K562 (cell line): ENCODE measurements at regions not wholly inside any gene's neighbourhood (a gene's known extent, or its start where the extent isn't known, plus 50 kb on each side); places are given as distances from the start of the nearest gene placed in this dataset.
A peak's percentile ranks its signal among the peaks of the same experiment; 100 is the strongest.

ENCODE experiments used
- ATAC-seq: fragments of 200-7000 bp; cut with Tn5 transposase; 3 replicates; pipeline ENCODE4 v1.9.1; 2020; ENCODE audit warnings: moderate library complexity
- BruUV-seq: library from RNA; stranded (reverse); fragments of 400-500 nt; replicated peaks from 2 replicates; lab custom pipeline; 2021; lab: Mats Ljungman, UMichigan
- CTCF ChIA-PET: fragments of 300-600 bp; formaldehyde crosslinking; extraction: SDS; loops from one replicate; lab custom pipeline; 2021; ENCODE audit warnings: low intra/inter-chr PET ratio; lab: Yijun Ruan, JAX
- POLR2A ChIA-PET: fragments of 300-600, 350-650 bp; sonication (Branson Sonifier 250); formaldehyde crosslinking; extraction: SDS; loops from one replicate; lab custom pipeline; 2021; ENCODE audit warnings: antibody characterized with exemption, inconsistent platforms; lab: Yijun Ruan, JAX
- DNase-seq, 4 experiments: peaks; one replicate each; pipeline versions ENCODE4 v3.0.0 to v3.0.0-alpha.2; 2011 to 2018; ENCODE audit warnings: low spot score in 3 of 4, mixed read lengths in 3 of 4; ENCODE audit errors: extremely low read depth in 1 of 4
- FAIRE-seq: peaks from 2 replicates; lab custom pipeline; 2011; peaks lifted over from hg19 to GRCh38; lab: Jason Lieb, UNC
- H2AFZ ChIP-seq: 2 replicates; pipeline ENCODE4 v1.6.0; 2011; ENCODE audit warnings: low read depth, low read length, control low read depth, inconsistent platforms
- H3K27ac ChIP-seq: fragments of 200-600 bp; 3 replicates; pipeline ENCODE4 v1.8.0; 2011; ENCODE audit warnings: low read depth, mild to moderate bottlenecking, control low read depth, inconsistent platforms, low read length, moderate library complexity, mixed read lengths; ENCODE audit errors: extremely low read depth
- H3K27me3 ChIP-seq, 2 experiments: fragments of 300-600 bp in 1 of 2; 2 replicates in 1 of 2; 3 replicates in 1 of 2; pipeline versions ENCODE4 v1.6.0 to v1.8.0; 2011; ENCODE audit warnings: inconsistent platforms in 2 of 2, low read length in 2 of 2, mild to moderate bottlenecking in 1 of 2, mixed read lengths in 1 of 2, moderate library complexity in 1 of 2; ENCODE audit not compliant: control insufficient read depth in 2 of 2, insufficient read depth in 2 of 2
- H3K36me3 ChIP-seq: fragments of 300-600 bp; 3 replicates; pipeline ENCODE4 v1.8.0; 2011; ENCODE audit warnings: mild to moderate bottlenecking, low read length, inconsistent platforms; ENCODE audit not compliant: control insufficient read depth, insufficient read depth
- H3K4me1 ChIP-seq, 2 experiments: fragments of 200-600 bp in 1 of 2; replicated peaks in 1 of 2; 2 replicates in 1 of 2; 3 replicates in 1 of 2; pipeline versions ENCODE4 v1.5.1 to v1.8.0; 2011; ENCODE audit warnings: inconsistent platforms in 2 of 2, low read length in 2 of 2, mild to moderate bottlenecking in 1 of 2, mixed read lengths in 1 of 2, moderate library complexity in 1 of 2; ENCODE audit not compliant: control insufficient read depth in 2 of 2, insufficient read depth in 2 of 2
- H3K4me2 ChIP-seq: 2 replicates; pipeline ENCODE4 v1.6.1; 2011; ENCODE audit warnings: low read length, control low read depth, inconsistent platforms, mixed read lengths; ENCODE audit not compliant: insufficient read depth
- H3K4me3 ChIP-seq: fragments of 200-600 bp; sonication (generic), shearing (Covaris generic); 2 replicates; pipeline ENCODE4 v1.5.1; 2016; ENCODE audit warnings: control low read depth, inconsistent platforms
- H3K79me2 ChIP-seq: fragments of 200-600 bp; 3 replicates; pipeline ENCODE4 v1.8.0; 2011; ENCODE audit warnings: low read length, inconsistent platforms; ENCODE audit not compliant: control insufficient read depth, insufficient read depth
- H3K9ac ChIP-seq, 2 experiments: 2 replicates each; pipeline versions ENCODE4 v1.6.0 to v1.6.1; 2011; ENCODE audit warnings: low read depth in 2 of 2, low read length in 2 of 2, control low read depth in 1 of 2, inconsistent platforms in 1 of 2, mild to moderate bottlenecking in 1 of 2, mixed read lengths in 1 of 2; ENCODE audit not compliant: insufficient read depth in 1 of 2
- H3K9me1 ChIP-seq: one replicate; pipeline ENCODE4 v1.6.0; 2011; ENCODE audit warnings: inconsistent platforms, mild to moderate bottlenecking, low read length, moderate library complexity; ENCODE audit not compliant: control insufficient read depth, insufficient read depth
- H3K9me3 ChIP-seq: replicated peaks from 2 replicates; pipeline ENCODE4 v1.5.1; 2011; ENCODE audit warnings: low read depth, low read length, inconsistent platforms; ENCODE audit not compliant: control insufficient read depth, insufficient read depth
- H4K20me1 ChIP-seq: replicated peaks from 2 replicates; pipeline ENCODE4 v1.6.1; 2011; ENCODE audit warnings: low read length, inconsistent platforms, mixed read lengths; ENCODE audit not compliant: control insufficient read depth, insufficient read depth
- EHMT2 ChIP-seq: fragments of 450-650 bp; IDR thresholded peaks from 2 replicates; pipeline ENCODE4 v1.6.1; 2018; ENCODE audit warnings: antibody characterized with exemption
- HMGN3 ChIP-seq: IDR thresholded peaks from 2 replicates; pipeline ENCODE4 v1.6.1; 2011; ENCODE audit warnings: borderline replicate concordance, low read depth, mild to moderate bottlenecking, mixed read lengths, low read length; ENCODE audit not compliant: insufficient read length; ENCODE audit errors: extremely low read depth
- KDM1A ChIP-seq, 2 experiments: fragments of 450-650 bp; IDR thresholded peaks; 2 replicates each; pipeline ENCODE4 v1.6.1; 2016; ENCODE audit warnings: mild to moderate bottlenecking in 2 of 2
- NFIC ChIP-seq: fragments of 450-650 bp; IDR thresholded peaks from 2 replicates; pipeline ENCODE4 v1.6.1; 2017; ENCODE audit warnings: mild to moderate bottlenecking, inconsistent platforms
- WGBS: fragments of 100-300 bp; shearing (Covaris generic); methylation state at CpG from one replicate; pipeline ENCODE4 v1.1.6; 2016; ENCODE audit warnings: low coverage, mixed read lengths; ENCODE audit not compliant: insufficient coverage; ENCODE audit errors: missing lambda C conversion rate; 5-methylcytosine and 5-hydroxymethylcytosine counted together
- in situ Hi-C: fragments of 300-500 bp; cut with MboI; formaldehyde crosslinking; loops from 4 replicates; pipeline ENCODE4 v1.15.0; 2018; ENCODE audit warnings: inconsistent platforms, mixed read lengths
- intact Hi-C: fragments of 100-400 bp; cut with micrococcal nuclease; formaldehyde crosslinking; loops from 2 replicates; pipeline ENCODE4 v1.14.2; 2022

DNA sequence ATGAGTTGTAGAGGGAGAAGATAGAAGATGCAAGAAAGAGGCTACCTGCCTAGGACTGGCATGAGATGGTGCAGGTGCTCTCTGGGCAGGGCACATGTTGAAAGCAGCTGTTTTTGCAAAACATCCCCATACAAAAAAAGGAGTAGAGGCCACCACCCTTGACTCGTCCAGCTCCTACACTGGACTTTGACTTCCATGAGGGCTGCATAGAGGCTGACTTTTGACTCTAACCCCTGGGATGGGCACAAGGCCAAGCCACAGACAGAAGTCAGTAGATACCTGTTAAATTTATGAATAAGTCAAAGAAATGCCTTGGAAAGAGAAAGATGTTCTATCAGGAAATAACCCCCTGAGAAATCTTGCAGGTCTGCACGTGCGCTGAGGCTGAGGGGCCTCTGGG, 1139.1 kb upstream of the TMEM132C start:
- Histone ChIP-seq H3K9me1 (no peaks in the 10 kb centered on the region), H3K36me3 (peaks cover 32% of the 10 kb centered on the region; the same call in 2 of the 3 replicates), H3K79me2 (no peaks in the 10 kb centered on the region; the same call in 1 of the 3 replicates), H3K27me3 (no peaks in the 10 kb centered on the region), H3K27ac (no peak overlapping the region), H4K20me1 (0 out of 2 replicates have a peak, but pooled peaks cover 3% of the 10 kb centered on the region), H2AFZ (no peak overlapping the region), H3K4me3 (no peak overlapping the region), H3K9ac (no peak overlapping the region), H3K4me2 (no peak overlapping the region), H3K9me3 (no peaks in the 10 kb centered on the region), H3K4me1 (peaks cover 7 to 13% of the 10 kb centered on the region in 2 experiments; a peak in 3 of 5 replicates)
- no peak for FAIRE-seq
- CTCF ChIA-PET = no interaction called here
- intact Hi-C loops = no loop called here
- no peak for ATAC-seq
- POLR2A ChIA-PET = interaction anchor here (0.7 to 1.5 kb wide), 3 partner anchors 13 to 288 kb away, joined by 3 read pairs; no protein-coding TSS in a partner anchor
- in situ Hi-C loops = no loop called here
- no peak for DNase-seq
- no peak for TF ChIP-seq HMGN3
- TF ChIP-seq NFIC = 0 out of 2 replicates have a peak, but pooled peaks have one; percentile 9
- 49% methylated on average over 3 of the region's 3 CpGs for WGBS
- no TSS peak for BruUV-seq

DNA sequence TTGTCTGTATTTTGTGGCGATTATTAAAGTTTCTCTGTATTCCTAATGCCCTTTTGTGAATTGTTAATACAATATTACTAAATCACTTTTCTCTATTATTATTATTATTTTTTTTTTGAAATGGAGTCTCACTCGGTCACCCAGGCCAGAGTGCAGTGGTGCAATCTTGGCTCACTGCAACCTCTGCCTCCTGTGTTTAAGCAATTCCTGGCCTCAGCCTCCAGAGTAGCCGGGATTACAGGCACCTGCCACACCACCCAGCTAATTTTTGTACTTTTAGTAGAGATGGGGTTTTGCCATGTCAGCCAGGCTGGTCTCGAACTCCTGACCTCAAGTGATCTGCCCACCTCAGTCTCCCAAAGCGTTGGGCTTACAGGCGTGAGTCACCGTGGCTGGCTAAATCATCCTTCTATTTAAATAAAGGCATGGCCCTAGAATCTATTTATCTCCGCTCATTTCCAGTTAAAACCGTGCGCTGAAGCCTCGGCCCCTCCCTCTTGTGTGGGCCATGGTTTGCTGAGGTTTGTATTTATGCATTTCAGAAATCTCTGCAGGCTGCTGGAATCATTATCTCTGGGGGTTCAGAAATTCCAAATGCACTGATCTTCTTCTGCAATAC, 1136.4 kb upstream of the TMEM132C start:
- POLR2A ChIA-PET = no interaction called here
- 60% methylated on average over 11 of the region's 11 CpGs for WGBS
- intact Hi-C loops (no loop called here), in situ Hi-C loops (no loop called here)
- H3K9me1 ChIP-seq = no peaks in the 10 kb centered on the region
- no peak overlapping the region for H3K27ac ChIP-seq
- peaks cover 2 to 9% of the 10 kb centered on the region in 2 experiments; a peak in 3 of 5 replicates for H3K4me1 ChIP-seq
- H3K9ac ChIP-seq = no peak overlapping the region
- no peak for ATAC-seq
- CTCF ChIA-PET = no interaction called here
- peaks cover 37% of the 10 kb centered on the region; the same call in 2 of the 3 replicates for H3K36me3 ChIP-seq
- no peak for FAIRE-seq
- H3K79me2 ChIP-seq = no peaks in the 10 kb centered on the region; the same call in 1 of the 3 replicates
- H3K27me3 ChIP-seq = no peaks in the 10 kb centered on the region
- BruUV-seq = no TSS peak
- H4K20me1 ChIP-seq = 0 out of 2 replicates have a peak, but pooled peaks cover 2% of the 10 kb centered on the region
- no peak for DNase-seq
- TF ChIP-seq KDM1A (IDR thresholded peaks at IDR 0.05) = peak; percentile 18 to 38; a peak in 2 of 4 replicates
- no peak for TF ChIP-seq EHMT2
- H3K4me2 ChIP-seq = no peak overlapping the region
- H2AFZ ChIP-seq = no peak overlapping the region
- H3K4me3 ChIP-seq = no peak overlapping the region
- H3K9me3 ChIP-seq = no peaks in the 10 kb centered on the region
